ENCODE measurements at regions not wholly inside any gene's neighbourhood (a gene's known extent, or its start where the extent isn't known, plus 50 kb on each side); places are given as distances from the start of the nearest gene placed in this dataset.

DNA sequence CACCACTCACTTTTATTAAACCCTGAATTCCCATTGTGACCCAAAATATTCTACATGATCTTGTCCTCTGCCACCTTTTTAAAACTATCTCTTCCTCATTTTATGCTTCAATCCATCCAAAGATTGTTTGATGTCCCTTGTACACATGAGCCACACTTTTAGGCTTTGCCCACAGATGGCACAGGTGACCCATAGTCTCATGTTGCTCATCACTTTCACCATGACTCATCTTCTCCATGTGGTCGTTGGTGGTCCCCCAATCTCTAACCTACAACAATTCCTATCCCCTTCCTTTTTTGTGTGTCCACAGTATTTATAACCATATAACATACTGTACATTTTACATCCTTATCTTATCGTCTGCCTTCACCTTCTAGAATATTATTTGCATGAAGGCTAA lies 271.5 kb upstream of the ZWINT start:
- TF ChIP-seq, protein P1, sequence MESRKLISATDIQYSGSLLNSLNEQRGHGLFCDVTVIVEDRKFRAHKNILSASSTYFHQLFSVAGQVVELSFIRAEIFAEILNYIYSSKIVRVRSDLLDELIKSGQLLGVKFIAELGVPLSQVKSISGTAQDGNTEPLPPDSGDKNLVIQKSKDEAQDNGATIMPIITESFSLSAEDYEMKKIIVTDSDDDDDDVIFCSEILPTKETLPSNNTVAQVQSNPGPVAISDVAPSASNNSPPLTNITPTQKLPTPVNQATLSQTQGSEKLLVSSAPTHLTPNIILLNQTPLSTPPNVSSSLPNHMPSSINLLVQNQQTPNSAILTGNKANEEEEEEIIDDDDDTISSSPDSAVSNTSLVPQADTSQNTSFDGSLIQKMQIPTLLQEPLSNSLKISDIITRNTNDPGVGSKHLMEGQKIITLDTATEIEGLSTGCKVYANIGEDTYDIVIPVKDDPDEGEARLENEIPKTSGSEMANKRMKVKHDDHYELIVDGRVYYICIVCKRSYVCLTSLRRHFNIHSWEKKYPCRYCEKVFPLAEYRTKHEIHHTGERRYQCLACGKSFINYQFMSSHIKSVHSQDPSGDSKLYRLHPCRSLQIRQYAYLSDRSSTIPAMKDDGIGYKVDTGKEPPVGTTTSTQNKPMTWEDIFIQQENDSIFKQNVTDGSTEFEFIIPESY (IDR thresholded peaks at IDR 0.05; ENCODE audit: borderline replicate concordance, low read depth) = no peak
- TF ChIP-seq, protein P2, sequence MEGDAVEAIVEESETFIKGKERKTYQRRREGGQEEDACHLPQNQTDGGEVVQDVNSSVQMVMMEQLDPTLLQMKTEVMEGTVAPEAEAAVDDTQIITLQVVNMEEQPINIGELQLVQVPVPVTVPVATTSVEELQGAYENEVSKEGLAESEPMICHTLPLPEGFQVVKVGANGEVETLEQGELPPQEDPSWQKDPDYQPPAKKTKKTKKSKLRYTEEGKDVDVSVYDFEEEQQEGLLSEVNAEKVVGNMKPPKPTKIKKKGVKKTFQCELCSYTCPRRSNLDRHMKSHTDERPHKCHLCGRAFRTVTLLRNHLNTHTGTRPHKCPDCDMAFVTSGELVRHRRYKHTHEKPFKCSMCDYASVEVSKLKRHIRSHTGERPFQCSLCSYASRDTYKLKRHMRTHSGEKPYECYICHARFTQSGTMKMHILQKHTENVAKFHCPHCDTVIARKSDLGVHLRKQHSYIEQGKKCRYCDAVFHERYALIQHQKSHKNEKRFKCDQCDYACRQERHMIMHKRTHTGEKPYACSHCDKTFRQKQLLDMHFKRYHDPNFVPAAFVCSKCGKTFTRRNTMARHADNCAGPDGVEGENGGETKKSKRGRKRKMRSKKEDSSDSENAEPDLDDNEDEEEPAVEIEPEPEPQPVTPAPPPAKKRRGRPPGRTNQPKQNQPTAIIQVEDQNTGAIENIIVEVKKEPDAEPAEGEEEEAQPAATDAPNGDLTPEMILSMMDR (IDR thresholded peaks at IDR 0.05) = no peak
- no peak for TF ChIP-seq RFX5 (IDR thresholded peaks at IDR 0.05; ENCODE audit: low read length)
- no peak for TF ChIP-seq NFIC (IDR thresholded peaks at IDR 0.05; ENCODE audit: borderline replicate concordance)
- no peak for TF ChIP-seq POLR2AphosphoS5 (IDR thresholded peaks at IDR 0.05; ENCODE audit: low read depth, low read length)
- no peak for TF ChIP-seq JUND (IDR thresholded peaks at IDR 0.05)
- TF ChIP-seq, protein P3, sequence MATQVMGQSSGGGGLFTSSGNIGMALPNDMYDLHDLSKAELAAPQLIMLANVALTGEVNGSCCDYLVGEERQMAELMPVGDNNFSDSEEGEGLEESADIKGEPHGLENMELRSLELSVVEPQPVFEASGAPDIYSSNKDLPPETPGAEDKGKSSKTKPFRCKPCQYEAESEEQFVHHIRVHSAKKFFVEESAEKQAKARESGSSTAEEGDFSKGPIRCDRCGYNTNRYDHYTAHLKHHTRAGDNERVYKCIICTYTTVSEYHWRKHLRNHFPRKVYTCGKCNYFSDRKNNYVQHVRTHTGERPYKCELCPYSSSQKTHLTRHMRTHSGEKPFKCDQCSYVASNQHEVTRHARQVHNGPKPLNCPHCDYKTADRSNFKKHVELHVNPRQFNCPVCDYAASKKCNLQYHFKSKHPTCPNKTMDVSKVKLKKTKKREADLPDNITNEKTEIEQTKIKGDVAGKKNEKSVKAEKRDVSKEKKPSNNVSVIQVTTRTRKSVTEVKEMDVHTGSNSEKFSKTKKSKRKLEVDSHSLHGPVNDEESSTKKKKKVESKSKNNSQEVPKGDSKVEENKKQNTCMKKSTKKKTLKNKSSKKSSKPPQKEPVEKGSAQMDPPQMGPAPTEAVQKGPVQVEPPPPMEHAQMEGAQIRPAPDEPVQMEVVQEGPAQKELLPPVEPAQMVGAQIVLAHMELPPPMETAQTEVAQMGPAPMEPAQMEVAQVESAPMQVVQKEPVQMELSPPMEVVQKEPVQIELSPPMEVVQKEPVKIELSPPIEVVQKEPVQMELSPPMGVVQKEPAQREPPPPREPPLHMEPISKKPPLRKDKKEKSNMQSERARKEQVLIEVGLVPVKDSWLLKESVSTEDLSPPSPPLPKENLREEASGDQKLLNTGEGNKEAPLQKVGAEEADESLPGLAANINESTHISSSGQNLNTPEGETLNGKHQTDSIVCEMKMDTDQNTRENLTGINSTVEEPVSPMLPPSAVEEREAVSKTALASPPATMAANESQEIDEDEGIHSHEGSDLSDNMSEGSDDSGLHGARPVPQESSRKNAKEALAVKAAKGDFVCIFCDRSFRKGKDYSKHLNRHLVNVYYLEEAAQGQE (IDR thresholded peaks at IDR 0.05; ENCODE audit: low read depth, low read length) = no peak
- no peak for TF ChIP-seq GABPA (IDR thresholded peaks at IDR 0.05; ENCODE audit: low read depth)
- TF ChIP-seq GATA2 (CRISPR knock-in tag; IDR thresholded peaks at IDR 0.05) = no peak
- TF ChIP-seq, protein P4, sequence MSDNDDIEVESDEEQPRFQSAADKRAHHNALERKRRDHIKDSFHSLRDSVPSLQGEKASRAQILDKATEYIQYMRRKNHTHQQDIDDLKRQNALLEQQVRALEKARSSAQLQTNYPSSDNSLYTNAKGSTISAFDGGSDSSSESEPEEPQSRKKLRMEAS (IDR thresholded peaks at IDR 0.05; ENCODE audit: low read depth) = no peak
- no peak for TF ChIP-seq EZH2phosphoT487 (IDR thresholded peaks at IDR 0.05; ENCODE audit: borderline replicate concordance, low read depth)
- no peak for TF ChIP-seq MXI1 (IDR thresholded peaks at IDR 0.05; ENCODE audit: low read depth, low read length)
